Endothelial cell of umbilical vein (primary cell): ENCODE measurements at regions not wholly inside any gene's neighbourhood (a gene's known extent, or its start where the extent isn't known, plus 50 kb on each side); places are given as distances from the start of the nearest gene placed in this dataset.

Source experiments
- BruUV-seq: library from RNA; stranded (reverse); fragments of 400-500 nt; replicated peaks from 2 replicates; lab custom pipeline; 2021; lab: Mats Ljungman, UMichigan
- CTCF ChIA-PET: fragments of 300-600, 350-600 bp; sonication (Branson Sonifier 250); formaldehyde crosslinking; loops from one replicate; lab custom pipeline; 2021; ENCODE audit warnings: antibody characterized with exemption, inconsistent platforms; lab: Charles Lee
- POLR2A ChIA-PET: fragments of 300-600, 350-600 bp; sonication (Branson Sonifier 250); formaldehyde crosslinking; loops from one replicate; lab custom pipeline; 2021; ENCODE audit warnings: antibody characterized with exemption, inconsistent platforms; lab: Charles Lee
- DNase-seq: peaks from one replicate; pipeline ENCODE4 v3.0.0-alpha.2; 2011; ENCODE audit warnings: low read depth, low spot score
- FAIRE-seq: peaks from 2 replicates; lab custom pipeline; 2011; peaks lifted over from hg19 to GRCh38; lab: Jason Lieb, UNC
- H2AFZ ChIP-seq: 2 replicates; pipeline ENCODE4 v1.6.0; 2012; ENCODE audit warnings: low read depth, low read length, control low read depth, inconsistent platforms
- H3K27ac ChIP-seq: 2 replicates; pipeline ENCODE4 v1.5.1; 2011; ENCODE audit warnings: low read depth, mild to moderate bottlenecking, control low read depth, low read length, moderate library complexity; ENCODE audit not compliant: insufficient read depth
- H3K27me3 ChIP-seq, 2 experiments: 2 replicates each; pipeline versions ENCODE4 v1.6.0 to v1.6.1; 2011; ENCODE audit warnings: low read length in 2 of 2, mixed read lengths in 1 of 2; ENCODE audit not compliant: control insufficient read depth in 2 of 2, insufficient read depth in 2 of 2
- H3K36me3 ChIP-seq, 2 experiments: 2 replicates in 1 of 2; 3 replicates in 1 of 2; pipeline ENCODE4 v1.5.1; 2011; ENCODE audit warnings: low read length in 2 of 2, mild to moderate bottlenecking in 1 of 2, moderate library complexity in 1 of 2; ENCODE audit not compliant: control insufficient read depth in 2 of 2, insufficient read depth in 2 of 2; ENCODE audit errors: extremely low read depth in 1 of 2
- H3K4me1 ChIP-seq: 3 replicates; pipeline ENCODE4 v1.5.1; 2011; ENCODE audit warnings: mild to moderate bottlenecking, low read length; ENCODE audit not compliant: control insufficient read depth, insufficient read depth; ENCODE audit errors: extremely low read depth
- H3K4me2 ChIP-seq: 2 replicates; pipeline ENCODE4 v1.6.1; 2011; ENCODE audit warnings: low read length, control low read depth, mixed read lengths; ENCODE audit not compliant: insufficient read depth
- H3K4me3 ChIP-seq, 3 experiments: fragments of 200-600 bp in 1 of 3; sonication (generic), shearing (Covaris generic) in 1 of 3; replicated peaks in 1 of 3; 2 replicates each; pipeline ENCODE4 v1.5.1; 2011 to 2016; ENCODE audit warnings: control low read depth in 3 of 3, low read length in 3 of 3, mild to moderate bottlenecking in 2 of 3, inconsistent platforms in 1 of 3, low read depth in 1 of 3, moderate library complexity in 1 of 3; ENCODE audit not compliant: insufficient read depth in 1 of 3
- H3K79me2 ChIP-seq: 2 replicates; pipeline ENCODE4 v1.6.0; 2012; ENCODE audit warnings: low read length, inconsistent platforms; ENCODE audit not compliant: control insufficient read depth, insufficient read depth
- H3K9ac ChIP-seq: replicated peaks from 2 replicates; pipeline ENCODE3; 2011; ENCODE audit warnings: low read length, control low read depth; ENCODE audit not compliant: insufficient read depth; ENCODE audit errors: extremely low read depth
- H3K9me1 ChIP-seq: replicated peaks from 3 replicates; pipeline ENCODE4 v1.6.0; 2011; ENCODE audit warnings: mild to moderate bottlenecking, low read length; ENCODE audit not compliant: control insufficient read depth, insufficient read depth; ENCODE audit errors: extremely low read depth
- H3K9me3 ChIP-seq: replicated peaks from 2 replicates; pipeline ENCODE4 v1.5.1; 2012; ENCODE audit warnings: low read length, inconsistent platforms; ENCODE audit not compliant: control insufficient read depth, insufficient read depth
- H4K20me1 ChIP-seq: replicated peaks from 2 replicates; pipeline ENCODE3; 2011; ENCODE audit warnings: mild to moderate bottlenecking, low read length; ENCODE audit not compliant: control insufficient read depth, insufficient read depth; ENCODE audit errors: extremely low read depth
- EZH2 ChIP-seq: IDR thresholded peaks from 2 replicates; pipeline ENCODE4 v1.6.1; 2012; ENCODE audit warnings: borderline replicate concordance, low read depth, mild to moderate bottlenecking, moderate library complexity, low read length, inconsistent platforms; ENCODE audit not compliant: severe bottlenecking
- FOS ChIP-seq: IDR thresholded peaks from 2 replicates; pipeline ENCODE4 v1.6.1; 2011; ENCODE audit warnings: mild to moderate bottlenecking, low read length, moderate library complexity, borderline replicate concordance; ENCODE audit not compliant: insufficient read depth
- GATA2 ChIP-seq: IDR thresholded peaks from 2 replicates; pipeline ENCODE4 v1.7.0; 2011; ENCODE audit warnings: low read depth, mild to moderate bottlenecking, moderate library complexity, mixed read lengths, low read length; ENCODE audit not compliant: insufficient read length, insufficient read depth
- JUN ChIP-seq: IDR thresholded peaks from 2 replicates; pipeline ENCODE4 v1.6.1; 2011; ENCODE audit warnings: borderline replicate concordance, low read depth; ENCODE audit not compliant: insufficient read length, insufficient read depth
- MYC ChIP-seq: IDR thresholded peaks from one replicate; pipeline ENCODE4 v1.6.1; 2011; ENCODE audit warnings: mild to moderate bottlenecking, low read depth, low read length
- POLR2A ChIP-seq: IDR thresholded peaks from 2 replicates; pipeline ENCODE4 v1.6.1; 2012; ENCODE audit warnings: low read depth, mild to moderate bottlenecking, control low read depth, low read length
- POLR2AphosphoS5 ChIP-seq: IDR thresholded peaks from 2 replicates; pipeline ENCODE4 v1.6.1; 2012; ENCODE audit warnings: low read depth, mild to moderate bottlenecking, control low read depth, low read length, moderate library complexity; ENCODE audit not compliant: insufficient read depth
- dilution Hi-C: fragments of 300-500 bp; cut with MboI; formaldehyde crosslinking; loops from one replicate; pipeline ENCODE4 v1.15.0; 2019; ENCODE audit warnings: low sequenced_read_pairs; ENCODE audit not compliant: extremely low pct_ligation_motif_present
- intact Hi-C: fragments of 100-400 bp; cut with micrococcal nuclease; formaldehyde crosslinking; loops from one replicate; pipeline ENCODE4 v1.10.0; 2022
- TF ChIP-seq, protein P1 (sequence below): IDR thresholded peaks from 2 replicates; pipeline ENCODE4 v1.6.1; 2011; ENCODE audit not compliant: insufficient read depth, insufficient read length
- TF ChIP-seq, protein P2 (sequence below), 2 donors: IDR thresholded peaks; 1 replicate in 1 of 2; 2 replicates in 1 of 2; pipeline ENCODE4 v1.5.1; 2011; ENCODE audit warnings: low read length in 2 of 2, mild to moderate bottlenecking in 2 of 2, moderate library complexity in 2 of 2, control low read depth in 1 of 2, inconsistent platforms in 1 of 2, low read depth in 1 of 2; ENCODE audit not compliant: insufficient read depth in 1 of 2; ENCODE audit errors: extremely low read depth in 1 of 2

GRCh38 chrX:108892501-108892900, 156.1 kb upstream of the IRS4 start:
- Histone ChIP-seq H3K36me3 (no peaks in the 10 kb centered on the region), H3K9me3 (no peaks in the 10 kb centered on the region), H2AFZ (no peak overlapping the region), H3K4me2 (no peak overlapping the region), H3K27ac (no peak overlapping the region), H3K27me3 (no peaks in the 10 kb centered on the region), H3K79me2 (no peaks in the 10 kb centered on the region), H4K20me1 (no peaks in the 10 kb centered on the region), H3K4me1 (no peaks in the 10 kb centered on the region), H3K9ac (no peak overlapping the region), H3K9me1 (no peaks in the 10 kb centered on the region), H3K4me3 (no peak overlapping the region)
- intact Hi-C loops: no loop called here
- no peak for DNase-seq
- ChIA-PET POLR2A (no interaction called here), CTCF (no interaction called here)
- dilution Hi-C loops: no loop called here
- TF ChIP-seq, protein P1, sequence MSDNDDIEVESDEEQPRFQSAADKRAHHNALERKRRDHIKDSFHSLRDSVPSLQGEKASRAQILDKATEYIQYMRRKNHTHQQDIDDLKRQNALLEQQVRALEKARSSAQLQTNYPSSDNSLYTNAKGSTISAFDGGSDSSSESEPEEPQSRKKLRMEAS: no peak
- TF ChIP-seq, protein P2, sequence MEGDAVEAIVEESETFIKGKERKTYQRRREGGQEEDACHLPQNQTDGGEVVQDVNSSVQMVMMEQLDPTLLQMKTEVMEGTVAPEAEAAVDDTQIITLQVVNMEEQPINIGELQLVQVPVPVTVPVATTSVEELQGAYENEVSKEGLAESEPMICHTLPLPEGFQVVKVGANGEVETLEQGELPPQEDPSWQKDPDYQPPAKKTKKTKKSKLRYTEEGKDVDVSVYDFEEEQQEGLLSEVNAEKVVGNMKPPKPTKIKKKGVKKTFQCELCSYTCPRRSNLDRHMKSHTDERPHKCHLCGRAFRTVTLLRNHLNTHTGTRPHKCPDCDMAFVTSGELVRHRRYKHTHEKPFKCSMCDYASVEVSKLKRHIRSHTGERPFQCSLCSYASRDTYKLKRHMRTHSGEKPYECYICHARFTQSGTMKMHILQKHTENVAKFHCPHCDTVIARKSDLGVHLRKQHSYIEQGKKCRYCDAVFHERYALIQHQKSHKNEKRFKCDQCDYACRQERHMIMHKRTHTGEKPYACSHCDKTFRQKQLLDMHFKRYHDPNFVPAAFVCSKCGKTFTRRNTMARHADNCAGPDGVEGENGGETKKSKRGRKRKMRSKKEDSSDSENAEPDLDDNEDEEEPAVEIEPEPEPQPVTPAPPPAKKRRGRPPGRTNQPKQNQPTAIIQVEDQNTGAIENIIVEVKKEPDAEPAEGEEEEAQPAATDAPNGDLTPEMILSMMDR (IDR thresholded peaks at IDR 0.05; ENCODE audit: extremely low read depth in 1 of 2, insufficient read depth in 1 of 2, low read depth in 1 of 2, low read length in 2 of 2): no peak
- TF ChIP-seq POLR2A (no peak), MYC (no peak), EZH2 (no peak), POLR2AphosphoS5 (no peak), FOS (no peak), GATA2 (no peak), JUN (no peak)
- no peak for FAIRE-seq
- BruUV-seq: no TSS peak
